MM.1S (cell line): ENCODE measurements at regions not wholly inside any gene's neighbourhood (a gene's known extent, or its start where the extent isn't known, plus 50 kb on each side); places are given as distances from the start of the nearest gene placed in this dataset.

Source experiments
- EZH2 ChIP-seq: fragments of 300-600 bp; sonication (generic); optimal IDR thresholded peaks from 2 replicates; pipeline ENCODE3; 2017; ENCODE audit warnings: low read depth, mild to moderate bottlenecking, antibody characterized with exemption, low read length, mixed read lengths
- TF ChIP-seq, protein P1 (sequence below): fragments of 300-600 bp; sonication (generic); IDR thresholded peaks from 2 replicates; pipeline ENCODE4 v1.5.1; 2016; ENCODE audit warnings: antibody characterized with exemption, low read length, mixed read lengths

DNA sequence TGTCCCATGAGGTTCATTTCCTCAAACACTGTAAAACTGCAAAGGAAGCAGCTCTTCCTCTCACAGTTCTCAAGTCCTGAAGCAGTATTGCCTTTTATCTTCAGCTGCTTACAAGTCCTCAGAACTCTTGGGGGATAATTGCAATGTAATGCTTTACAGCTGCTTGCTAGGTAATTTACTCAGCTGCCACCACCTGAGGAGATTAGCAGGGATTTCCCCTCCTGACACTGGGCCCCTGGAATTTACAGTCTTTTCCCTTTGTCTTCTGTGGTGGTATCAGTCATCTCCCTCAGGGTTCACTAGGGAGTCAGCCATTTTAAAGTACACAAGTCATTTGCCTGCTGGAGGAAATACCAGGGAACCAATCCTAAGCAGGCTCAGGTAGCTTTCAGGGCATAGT, 754.3 kb upstream of the GRAMD2B start:
- TF ChIP-seq, protein P1, sequence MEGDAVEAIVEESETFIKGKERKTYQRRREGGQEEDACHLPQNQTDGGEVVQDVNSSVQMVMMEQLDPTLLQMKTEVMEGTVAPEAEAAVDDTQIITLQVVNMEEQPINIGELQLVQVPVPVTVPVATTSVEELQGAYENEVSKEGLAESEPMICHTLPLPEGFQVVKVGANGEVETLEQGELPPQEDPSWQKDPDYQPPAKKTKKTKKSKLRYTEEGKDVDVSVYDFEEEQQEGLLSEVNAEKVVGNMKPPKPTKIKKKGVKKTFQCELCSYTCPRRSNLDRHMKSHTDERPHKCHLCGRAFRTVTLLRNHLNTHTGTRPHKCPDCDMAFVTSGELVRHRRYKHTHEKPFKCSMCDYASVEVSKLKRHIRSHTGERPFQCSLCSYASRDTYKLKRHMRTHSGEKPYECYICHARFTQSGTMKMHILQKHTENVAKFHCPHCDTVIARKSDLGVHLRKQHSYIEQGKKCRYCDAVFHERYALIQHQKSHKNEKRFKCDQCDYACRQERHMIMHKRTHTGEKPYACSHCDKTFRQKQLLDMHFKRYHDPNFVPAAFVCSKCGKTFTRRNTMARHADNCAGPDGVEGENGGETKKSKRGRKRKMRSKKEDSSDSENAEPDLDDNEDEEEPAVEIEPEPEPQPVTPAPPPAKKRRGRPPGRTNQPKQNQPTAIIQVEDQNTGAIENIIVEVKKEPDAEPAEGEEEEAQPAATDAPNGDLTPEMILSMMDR = no peak
- no peak for TF ChIP-seq EZH2
